ENCODE measurements at regions not wholly inside any gene's neighbourhood (a gene's known extent, or its start where the extent isn't known, plus 50 kb on each side); places are given as distances from the start of the nearest gene placed in this dataset.

DNA sequence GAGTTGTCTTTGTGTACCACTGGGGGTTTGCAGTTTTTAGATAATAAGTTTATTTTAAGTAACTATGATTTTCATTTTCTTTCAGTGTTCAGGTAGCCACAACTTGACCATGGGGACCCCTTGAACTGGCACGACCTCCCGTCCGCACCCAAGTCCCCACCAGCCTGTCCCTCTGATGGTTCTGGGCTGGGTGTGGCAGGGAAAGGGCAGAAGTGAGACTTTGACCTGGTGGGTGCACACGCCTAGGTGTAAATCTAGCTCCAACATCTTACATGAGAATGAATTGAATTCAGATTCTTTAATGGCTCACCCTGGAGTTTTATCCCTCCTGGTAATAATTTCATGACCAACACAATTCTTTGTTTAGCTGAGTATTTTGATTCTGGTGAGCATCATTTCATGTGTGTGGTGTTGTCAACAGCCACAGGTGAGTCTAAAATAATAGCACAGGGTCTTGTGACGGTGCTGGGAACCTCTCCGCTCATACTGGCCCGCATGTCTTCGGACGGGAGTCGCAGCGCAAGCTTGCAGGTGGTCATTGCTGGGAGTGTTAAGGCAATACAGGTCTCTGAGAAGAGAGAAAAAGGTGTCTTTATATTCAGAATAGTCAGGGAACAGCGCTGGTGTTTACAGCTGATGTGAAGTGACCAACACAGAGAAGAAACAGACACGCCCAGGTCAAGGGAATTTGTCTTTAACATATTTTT, 50.8 kb upstream of the POFUT2 start:
- Histone ChIP-seq H3K9me3 (ENCODE audit: insufficient read depth, low read length) (peaks cover 10% of the 10 kb centered on the region), H3K4me1 (ENCODE audit: insufficient read depth, insufficient read length) (peaks cover 33% of the 10 kb centered on the region), H3K36me3 (ENCODE audit: insufficient read depth, insufficient read length, low read length) (no peaks in the 10 kb centered on the region), H3K9ac (ENCODE audit: insufficient read length, low read depth) (no peak overlapping the region), H3K27me3 (ENCODE audit: insufficient read depth, insufficient read length) (peaks cover 13% of the 10 kb centered on the region), H3K4me3 (ENCODE audit: insufficient read length, low read depth) (no peak overlapping the region)
- DNase-seq (ENCODE audit: low read depth, low spot score), result no peak
- TF ChIP-seq ZNF274 (IDR thresholded peaks at IDR 0.05; ENCODE audit: low read depth, low read length) (no peak), SUZ12 (IDR thresholded peaks at IDR 0.05; ENCODE audit: extremely low read depth, insufficient read depth, insufficient read length) (no peak), YY1 (IDR thresholded peaks at IDR 0.05; ENCODE audit: insufficient read depth, insufficient read length) (no peak)

DNA sequence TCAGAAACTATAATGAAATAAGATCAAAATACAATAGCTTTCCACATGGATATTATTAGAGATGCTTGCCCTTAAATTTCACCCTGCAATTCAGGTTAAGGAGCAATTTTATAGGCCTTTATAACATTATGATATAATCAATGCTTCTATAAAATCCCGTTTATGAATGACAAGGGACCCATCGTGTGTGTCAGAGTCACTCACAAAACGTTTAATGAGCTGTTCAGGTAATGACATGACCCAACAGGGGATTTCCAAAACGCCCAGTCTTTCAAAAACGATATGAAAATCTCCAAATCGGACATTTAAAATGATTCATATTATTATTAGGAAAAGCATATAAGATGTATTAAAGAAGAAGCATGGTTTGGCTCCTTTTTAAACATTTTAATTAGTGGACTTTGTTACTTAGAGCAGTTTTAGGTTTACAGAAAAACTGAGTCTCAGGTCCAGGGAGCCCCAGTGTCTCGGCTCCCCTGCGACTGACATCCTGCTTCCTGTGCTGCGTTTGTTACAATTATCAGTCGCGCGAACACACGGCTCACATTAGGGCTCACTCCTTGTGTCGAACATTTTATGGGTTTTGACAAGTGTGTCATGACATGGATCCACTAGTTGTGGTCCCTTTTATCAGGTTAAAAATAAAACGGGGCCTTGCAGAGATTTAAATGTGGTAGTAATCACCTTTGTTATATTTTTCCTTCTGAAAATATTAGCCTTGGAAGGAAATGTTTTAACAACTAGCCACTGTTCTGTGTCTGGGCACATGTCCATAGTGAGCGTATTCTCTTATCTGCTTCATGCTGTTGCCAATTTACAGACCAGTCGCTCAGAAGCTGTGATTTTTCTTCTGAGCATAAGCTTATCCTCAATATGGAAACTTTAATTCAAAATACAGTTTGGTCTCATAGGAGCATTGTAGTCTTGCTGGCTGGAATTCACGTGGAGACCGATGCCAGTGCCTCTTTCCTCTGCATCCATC, 52.0 kb upstream of the POFUT2 start:
- peaks cover 11% of the 10 kb centered on the region for H3K27me3 ChIP-seq (ENCODE audit: insufficient read depth, insufficient read length)
- no peak overlapping the region for H3K4me3 ChIP-seq (ENCODE audit: insufficient read length, low read depth)
- no peak for TF ChIP-seq ZNF274 (IDR thresholded peaks at IDR 0.05; ENCODE audit: low read depth, low read length)
- no peak for TF ChIP-seq YY1 (IDR thresholded peaks at IDR 0.05; ENCODE audit: insufficient read depth, insufficient read length)
- no peak for TF ChIP-seq SUZ12 (IDR thresholded peaks at IDR 0.05; ENCODE audit: extremely low read depth, insufficient read depth, insufficient read length)
- H3K36me3 ChIP-seq (ENCODE audit: insufficient read depth, insufficient read length, low read length), result no peaks in the 10 kb centered on the region
- no peak for DNase-seq (ENCODE audit: low read depth, low spot score)
- H3K4me1 ChIP-seq (ENCODE audit: insufficient read depth, insufficient read length), result peaks cover 23% of the 10 kb centered on the region
- H3K9me3 ChIP-seq (ENCODE audit: insufficient read depth, low read length), result peaks cover 10% of the 10 kb centered on the region
- H3K9ac ChIP-seq (ENCODE audit: insufficient read length, low read depth), result no peak overlapping the region

- Histone ChIP-seq H3K4me3 (ENCODE audit: insufficient read length, low read depth) (no peak overlapping the region), H3K36me3 (ENCODE audit: insufficient read depth, insufficient read length, low read length) (no peaks in the 10 kb centered on the region), H3K9ac (ENCODE audit: insufficient read length, low read depth) (no peak overlapping the region), H3K4me1 (ENCODE audit: insufficient read depth, insufficient read length) (peaks cover 22% of the 10 kb centered on the region), H3K27me3 (ENCODE audit: insufficient read depth, insufficient read length) (peaks cover 11% of the 10 kb centered on the region), H3K9me3 (ENCODE audit: insufficient read depth, low read length) (peaks cover 10% of the 10 kb centered on the region)
- no peak for TF ChIP-seq YY1 (IDR thresholded peaks at IDR 0.05; ENCODE audit: insufficient read depth, insufficient read length)
- no peak for TF ChIP-seq SUZ12 (IDR thresholded peaks at IDR 0.05; ENCODE audit: extremely low read depth, insufficient read depth, insufficient read length)
- no peak for TF ChIP-seq ZNF274 (IDR thresholded peaks at IDR 0.05; ENCODE audit: low read depth, low read length)
- DNase-seq (ENCODE audit: low read depth, low spot score), result no peak
These were observed 52.8 kb upstream of the POFUT2 start for GRCh38 chr21:45340515-45340914.

- TF ChIP-seq ZNF274 (IDR thresholded peaks at IDR 0.05; ENCODE audit: low read depth, low read length), result no peak
- no peak for TF ChIP-seq YY1 (IDR thresholded peaks at IDR 0.05; ENCODE audit: insufficient read depth, insufficient read length)
- TF ChIP-seq SUZ12 (IDR thresholded peaks at IDR 0.05; ENCODE audit: extremely low read depth, insufficient read depth, insufficient read length), result no peak
- Histone ChIP-seq H3K4me1 (ENCODE audit: insufficient read depth, insufficient read length) (peaks cover 17% of the 10 kb centered on the region), H3K9me3 (ENCODE audit: insufficient read depth, low read length) (peaks cover 10% of the 10 kb centered on the region), H3K9ac (ENCODE audit: insufficient read length, low read depth) (no peak overlapping the region), H3K36me3 (ENCODE audit: insufficient read depth, insufficient read length, low read length) (no peaks in the 10 kb centered on the region), H3K27me3 (ENCODE audit: insufficient read depth, insufficient read length) (peaks cover 8% of the 10 kb centered on the region), H3K4me3 (ENCODE audit: insufficient read length, low read depth) (no peak overlapping the region)
- no peak for DNase-seq (ENCODE audit: low read depth, low spot score)
These were observed 53.6 kb upstream of the POFUT2 start for GRCh38 chr21:45341261-45341660.

DNA sequence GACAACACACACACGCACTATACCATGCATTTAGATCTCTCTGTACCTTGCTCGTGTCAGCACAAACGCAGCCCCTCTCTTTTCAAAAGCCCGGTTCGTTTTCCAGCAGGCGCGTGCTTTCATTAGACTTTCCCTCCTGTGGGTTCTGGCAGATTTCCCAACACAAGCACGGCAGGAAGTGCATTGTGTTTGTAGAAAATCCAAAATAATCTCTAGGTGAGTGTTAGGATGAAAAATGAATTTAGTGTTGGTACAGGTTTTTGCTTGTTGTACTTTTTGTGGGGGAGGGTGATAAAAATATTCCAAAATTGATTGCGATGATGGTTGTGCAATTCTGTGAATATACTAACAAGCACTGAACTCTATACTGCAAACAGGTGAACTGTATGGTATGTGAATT, 54.1 kb upstream of the POFUT2 start:
- Histone ChIP-seq H3K36me3 (ENCODE audit: insufficient read depth, insufficient read length, low read length) (no peaks in the 10 kb centered on the region), H3K4me1 (ENCODE audit: insufficient read depth, insufficient read length) (peaks cover 13% of the 10 kb centered on the region), H3K9ac (ENCODE audit: insufficient read length, low read depth) (no peak overlapping the region), H3K9me3 (ENCODE audit: insufficient read depth, low read length) (peaks cover 10% of the 10 kb centered on the region), H3K27me3 (ENCODE audit: insufficient read depth, insufficient read length) (peaks cover 6% of the 10 kb centered on the region), H3K4me3 (ENCODE audit: insufficient read length, low read depth) (no peak overlapping the region)
- TF ChIP-seq YY1 (IDR thresholded peaks at IDR 0.05; ENCODE audit: insufficient read depth, insufficient read length), result no peak
- TF ChIP-seq ZNF274 (IDR thresholded peaks at IDR 0.05; ENCODE audit: low read depth, low read length), result no peak
- no peak for TF ChIP-seq SUZ12 (IDR thresholded peaks at IDR 0.05; ENCODE audit: extremely low read depth, insufficient read depth, insufficient read length)
- DNase-seq (ENCODE audit: low read depth, low spot score), result no peak

DNA sequence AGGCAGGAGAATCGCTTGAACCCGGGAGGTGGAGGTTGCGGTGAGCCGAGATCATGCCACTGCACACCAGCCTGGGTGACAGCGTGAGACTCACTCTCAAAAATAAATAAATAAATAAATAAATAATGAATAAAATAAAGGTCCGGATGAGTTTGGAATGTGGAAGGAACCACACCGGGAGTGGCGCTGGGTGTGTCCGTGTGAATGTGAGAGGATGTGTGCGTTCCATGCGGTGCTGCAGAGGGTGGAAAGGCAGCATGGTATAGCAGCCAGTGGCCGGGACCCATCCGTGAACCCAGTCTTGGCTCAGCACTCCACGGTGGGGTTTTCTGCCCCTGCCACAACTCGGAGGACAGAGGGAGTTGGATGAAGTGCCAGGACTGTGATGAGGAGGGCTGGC, 56.2 kb upstream of the POFUT2 start:
- TF ChIP-seq ZNF274 (IDR thresholded peaks at IDR 0.05; ENCODE audit: low read depth, low read length) (no peak), SUZ12 (IDR thresholded peaks at IDR 0.05; ENCODE audit: extremely low read depth, insufficient read depth, insufficient read length) (no peak), YY1 (IDR thresholded peaks at IDR 0.05; ENCODE audit: insufficient read depth, insufficient read length) (no peak)
- peaks cover 6% of the 10 kb centered on the region for H3K27me3 ChIP-seq (ENCODE audit: insufficient read depth, insufficient read length)
- peaks cover 19% of the 10 kb centered on the region for H3K4me1 ChIP-seq (ENCODE audit: insufficient read depth, insufficient read length)
- H3K9ac ChIP-seq (ENCODE audit: insufficient read length, low read depth), result no peak overlapping the region
- DNase-seq (ENCODE audit: low read depth, low spot score), result no peak
- peaks cover 4% of the 10 kb centered on the region; the same call in 1 of the 2 replicates for H3K9me3 ChIP-seq (ENCODE audit: insufficient read depth, low read length)
- H3K4me3 ChIP-seq (ENCODE audit: insufficient read length, low read depth), result no peak overlapping the region
- H3K36me3 ChIP-seq (ENCODE audit: insufficient read depth, insufficient read length, low read length), result no peaks in the 10 kb centered on the region

DNA sequence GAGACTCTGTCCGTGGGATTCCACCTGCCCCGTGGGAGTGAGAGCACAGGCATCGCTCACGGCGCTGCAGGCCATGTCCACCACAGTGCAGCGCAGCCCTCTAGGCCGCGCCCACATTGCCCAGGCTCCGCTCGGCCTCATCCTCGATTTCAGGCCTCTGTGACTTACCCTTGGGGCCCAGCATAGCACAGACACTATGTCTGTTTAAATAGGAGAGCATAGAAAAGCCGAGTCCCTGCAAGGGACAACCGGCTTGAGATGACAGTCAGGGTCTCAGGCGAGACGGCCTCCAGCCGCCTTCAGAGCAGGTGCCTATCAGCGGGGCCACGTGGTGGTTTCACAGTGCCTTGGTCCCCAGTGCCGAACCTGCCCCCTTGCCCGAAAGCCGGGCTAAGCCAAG, 56.9 kb upstream of the POFUT2 start:
- DNase-seq (ENCODE audit: low read depth, low spot score), result no peak
- H3K4me1 ChIP-seq (ENCODE audit: insufficient read depth, insufficient read length), result peaks cover 25% of the 10 kb centered on the region
- H3K9me3 ChIP-seq (ENCODE audit: insufficient read depth, low read length), result peaks cover 4% of the 10 kb centered on the region; the same call in 1 of the 2 replicates
- H3K36me3 ChIP-seq (ENCODE audit: insufficient read depth, insufficient read length, low read length), result no peaks in the 10 kb centered on the region
- no peak overlapping the region for H3K4me3 ChIP-seq (ENCODE audit: insufficient read length, low read depth)
- H3K9ac ChIP-seq (ENCODE audit: insufficient read length, low read depth), result no peak overlapping the region
- TF ChIP-seq SUZ12 (IDR thresholded peaks at IDR 0.05; ENCODE audit: extremely low read depth, insufficient read depth, insufficient read length) (no peak), ZNF274 (IDR thresholded peaks at IDR 0.05; ENCODE audit: low read depth, low read length) (no peak), YY1 (IDR thresholded peaks at IDR 0.05; ENCODE audit: insufficient read depth, insufficient read length) (no peak)
- H3K27me3 ChIP-seq (ENCODE audit: insufficient read depth, insufficient read length), result peaks cover 6% of the 10 kb centered on the region

Measured in NT2/D1 (cell line).